ENCODE measurements at regions not wholly inside any gene's neighbourhood (a gene's known extent, or its start where the extent isn't known, plus 50 kb on each side); places are given as distances from the start of the nearest gene placed in this dataset.

GRCh38 chr3:166013073-166013679, 176.0 kb upstream of the BCHE start:
- TF ChIP-seq ELF4 (IDR thresholded peaks at IDR 0.05) (no peak), ZNF384 (IDR thresholded peaks at IDR 0.05) (no peak), TARDBP (IDR thresholded peaks at IDR 0.05) (no peak), FOXM1 (IDR thresholded peaks at IDR 0.05; ENCODE audit: borderline replicate concordance) (no peak), BHLHE40 (IDR thresholded peaks at IDR 0.05; ENCODE audit: borderline replicate concordance) (no peak), SP1 (IDR thresholded peaks at IDR 0.05) (no peak), CTBP1 (IDR thresholded peaks at IDR 0.05; ENCODE audit: borderline replicate concordance) (no peak), FOXK2 (IDR thresholded peaks at IDR 0.05) (no peak), FOXA1 (IDR thresholded peaks at IDR 0.05) (no peak), ARNT (IDR thresholded peaks at IDR 0.05) (no peak), SUZ12 (IDR thresholded peaks at IDR 0.05) (no peak), HDGF (IDR thresholded peaks at IDR 0.05; ENCODE audit: borderline replicate concordance) (no peak)
